SHP77 (cell line): ENCODE measurements at regions not wholly inside any gene's neighbourhood (a gene's known extent, or its start where the extent isn't known, plus 50 kb on each side); places are given as distances from the start of the nearest gene placed in this dataset.
"Not testable (repeated sequence)": the region's sequence is repeated elsewhere in the genome, so short reads cannot be mapped to it uniquely, and the experiment has no call there.

Experiments
- DNase-seq, 2 experiments: peaks; one replicate each; lab custom pipeline; 2025; lab: John Stamatoyannopoulos, UW

DNA sequence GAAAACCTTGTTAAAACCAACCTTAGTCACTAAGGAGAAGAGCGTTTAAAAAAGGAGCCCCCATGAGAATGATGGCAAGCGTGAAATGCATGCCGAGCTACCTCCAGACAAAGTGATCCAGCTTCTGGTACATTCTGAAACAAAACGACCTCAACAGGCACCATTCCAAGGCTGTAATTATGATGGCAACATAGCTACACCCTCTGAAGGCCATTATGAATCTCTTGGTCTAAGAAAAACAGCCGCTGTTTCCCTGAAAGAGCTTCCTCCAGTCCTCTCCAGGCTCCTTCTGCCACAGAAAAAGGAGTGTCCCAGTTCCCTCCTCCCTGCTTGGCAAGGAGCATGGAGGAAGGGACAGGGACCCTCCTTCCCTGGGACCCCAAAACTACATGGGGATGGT lies 50.0 kb upstream of the ABLIM1 start:
- no peak for DNase-seq

DNA sequence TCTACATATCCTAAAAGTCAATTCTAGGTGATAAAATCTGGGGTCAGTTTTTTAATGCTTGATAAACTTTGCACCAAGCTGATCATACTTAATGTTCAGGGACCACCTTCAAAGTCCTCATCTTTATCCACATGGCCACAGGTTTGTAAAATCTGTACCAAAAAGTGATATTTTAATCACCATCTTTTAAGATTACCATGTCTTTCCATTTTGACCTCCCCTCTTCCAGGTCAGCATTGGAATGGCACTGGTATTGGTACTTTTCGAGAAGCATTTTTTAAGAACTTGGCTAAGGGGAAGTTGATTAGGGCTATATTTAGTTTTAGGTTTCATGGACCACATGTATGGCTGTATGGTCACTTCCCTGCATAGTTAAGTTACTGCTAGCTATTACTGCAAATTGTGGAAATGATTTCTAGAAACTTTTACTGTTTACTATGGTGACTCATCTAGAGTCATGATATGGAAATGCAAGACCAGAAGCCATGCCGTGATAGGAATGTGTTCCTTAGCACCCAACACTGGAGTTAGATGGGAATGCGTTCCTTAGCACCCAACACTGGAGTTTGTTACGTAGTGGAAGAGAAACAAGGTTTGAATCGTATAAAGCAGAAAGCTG lies 50.8 kb upstream of the ABLIM1 start:
- DNase-seq: no peak

DNA sequence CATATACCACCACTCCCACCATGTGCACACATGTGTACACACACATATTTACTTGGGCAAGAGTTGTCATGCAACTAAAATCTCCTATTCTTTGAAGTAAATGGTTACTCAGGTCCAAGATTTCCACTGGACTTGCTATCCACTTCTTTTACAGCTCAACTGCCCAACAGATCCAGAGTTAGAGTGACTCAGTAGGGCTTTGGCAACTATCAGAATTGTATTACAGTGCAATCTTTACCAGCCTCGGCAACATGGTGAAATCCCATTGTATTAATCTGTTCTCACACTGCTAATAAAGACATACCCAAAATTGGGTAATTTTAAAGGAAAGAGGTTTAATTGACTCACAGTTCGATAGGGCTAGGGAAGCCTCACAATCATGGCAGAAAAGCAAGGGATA lies 51.9 kb upstream of the ABLIM1 start:
- no peak for DNase-seq

DNA sequence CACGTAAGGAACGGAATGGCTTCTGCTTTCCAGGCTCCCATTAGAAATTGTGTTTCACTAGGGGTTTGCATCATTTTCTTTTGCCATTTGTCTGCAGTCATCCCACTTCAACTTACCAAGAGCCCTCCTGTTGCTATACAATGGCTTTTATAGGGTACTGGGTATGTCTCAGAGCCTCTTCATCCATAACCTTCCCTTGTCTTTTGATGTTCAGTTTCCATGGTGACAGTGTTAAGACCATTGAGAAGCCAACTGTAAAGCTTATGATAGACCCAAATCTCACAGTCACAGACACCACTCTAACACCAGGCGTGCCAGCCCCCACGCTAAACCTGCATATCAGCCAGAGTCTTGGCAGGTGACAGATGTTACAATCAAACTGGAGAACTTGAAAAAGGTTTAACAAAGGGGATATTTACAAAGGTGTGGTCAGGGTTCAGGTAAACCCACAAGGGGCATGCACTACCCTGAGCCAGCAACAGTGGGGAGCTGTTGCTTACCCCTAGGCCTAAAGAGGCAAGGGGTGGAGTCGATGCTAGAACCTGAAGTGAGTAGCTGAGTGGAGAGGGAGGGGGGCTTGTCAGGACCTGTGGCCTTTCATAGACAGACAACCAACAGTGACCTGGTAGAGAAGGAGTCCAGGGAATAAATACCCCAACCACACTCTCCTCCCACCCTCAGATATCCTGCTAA lies 53.2 kb upstream of the ABLIM1 start:
- DNase-seq: no peak

DNA sequence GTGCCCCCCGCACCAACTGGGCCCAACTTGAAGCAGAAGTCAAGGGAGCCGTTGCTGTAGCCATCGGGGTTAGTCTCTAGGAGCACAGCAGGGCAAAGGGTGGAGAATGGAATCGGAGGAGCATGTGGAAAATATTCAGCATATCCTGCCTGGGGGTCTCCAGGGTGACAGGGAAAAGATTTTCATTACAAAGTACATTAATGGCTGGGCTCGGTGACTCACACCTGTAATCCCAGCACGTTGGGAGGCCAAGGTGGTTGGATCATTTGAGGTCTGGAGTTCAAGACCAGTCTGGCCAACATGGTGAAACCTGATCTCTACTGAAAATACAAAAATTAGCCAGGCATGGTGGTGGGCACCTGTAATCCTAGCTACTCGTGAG lies 53.8 kb upstream of the ABLIM1 start:
- DNase-seq: no peak

DNA sequence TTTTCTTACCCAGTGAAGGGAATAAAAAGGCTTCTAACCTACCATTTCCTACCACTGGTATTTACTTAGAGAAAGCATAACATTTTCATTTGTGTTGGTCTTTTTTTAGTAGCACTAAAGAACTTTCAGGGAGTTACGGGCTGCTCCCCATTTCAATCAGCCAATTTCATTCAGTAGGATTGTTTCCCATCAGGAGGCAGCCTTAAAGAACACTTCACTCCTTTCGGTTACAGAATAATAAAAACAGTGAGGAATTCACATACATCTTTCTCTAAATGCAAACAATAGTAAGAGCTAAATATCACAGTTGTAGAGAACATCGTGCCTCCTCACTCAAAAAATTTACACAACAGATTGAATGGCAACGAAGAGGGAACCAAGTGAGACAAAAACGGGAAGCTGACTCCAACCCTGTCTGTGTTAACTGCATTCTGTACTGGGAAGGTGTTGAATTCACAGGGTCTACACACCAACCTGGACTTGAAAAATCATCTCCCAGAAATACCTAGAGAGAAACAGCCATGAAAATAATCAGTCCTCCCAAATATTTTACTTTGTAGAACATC lies 55.5 kb upstream of the ABLIM1 start:
- DNase-seq: no peak

DNA sequence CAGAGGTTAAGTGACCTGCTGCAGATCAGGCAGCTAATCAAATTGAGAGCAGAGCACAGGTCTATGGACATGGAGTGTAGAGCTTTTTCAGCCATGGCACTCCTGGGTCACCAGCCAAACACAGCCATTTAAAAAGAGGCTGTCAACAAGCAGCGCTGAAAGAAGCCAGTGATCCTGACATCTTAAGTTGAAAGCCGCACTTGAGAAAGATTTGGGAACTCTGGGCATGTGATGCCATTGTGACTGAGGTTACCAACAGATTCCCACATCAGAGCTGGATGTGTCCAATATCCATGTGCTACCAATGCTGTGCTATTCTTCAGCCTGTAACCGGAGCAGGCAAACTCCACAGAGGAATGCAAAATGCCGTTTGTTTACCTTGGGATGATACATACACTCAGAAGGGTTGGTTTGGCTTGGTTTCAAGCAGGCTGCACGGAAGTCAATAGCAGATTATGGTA lies 56.2 kb upstream of the ABLIM1 start:
- peak; percentile 61 to 70 for DNase-seq

DNA sequence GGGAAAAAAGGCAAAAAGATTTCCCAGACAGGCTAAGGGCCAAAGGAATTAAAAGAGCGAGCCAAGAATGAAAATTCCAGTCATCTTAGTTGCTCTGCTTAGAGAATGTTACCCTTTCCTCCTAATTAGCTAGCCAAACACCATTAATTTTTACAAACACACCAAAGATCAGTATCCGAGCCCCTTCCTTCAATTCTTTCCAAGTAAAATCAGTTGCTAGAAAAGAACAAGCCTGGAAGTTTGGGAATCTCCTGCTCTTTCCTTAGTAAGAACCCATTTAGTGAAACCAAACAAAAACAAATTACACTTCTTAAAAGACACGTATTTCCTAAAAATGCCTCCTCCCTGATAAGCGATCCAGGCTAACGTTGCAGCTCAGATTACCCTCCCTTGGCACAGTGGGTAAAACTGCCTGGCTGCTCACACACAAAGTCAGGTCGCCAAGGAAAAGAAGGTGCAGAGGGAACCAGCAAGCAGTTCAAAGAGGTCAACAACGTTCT lies 57.1 kb upstream of the ABLIM1 start:
- DNase-seq: no peak

DNA sequence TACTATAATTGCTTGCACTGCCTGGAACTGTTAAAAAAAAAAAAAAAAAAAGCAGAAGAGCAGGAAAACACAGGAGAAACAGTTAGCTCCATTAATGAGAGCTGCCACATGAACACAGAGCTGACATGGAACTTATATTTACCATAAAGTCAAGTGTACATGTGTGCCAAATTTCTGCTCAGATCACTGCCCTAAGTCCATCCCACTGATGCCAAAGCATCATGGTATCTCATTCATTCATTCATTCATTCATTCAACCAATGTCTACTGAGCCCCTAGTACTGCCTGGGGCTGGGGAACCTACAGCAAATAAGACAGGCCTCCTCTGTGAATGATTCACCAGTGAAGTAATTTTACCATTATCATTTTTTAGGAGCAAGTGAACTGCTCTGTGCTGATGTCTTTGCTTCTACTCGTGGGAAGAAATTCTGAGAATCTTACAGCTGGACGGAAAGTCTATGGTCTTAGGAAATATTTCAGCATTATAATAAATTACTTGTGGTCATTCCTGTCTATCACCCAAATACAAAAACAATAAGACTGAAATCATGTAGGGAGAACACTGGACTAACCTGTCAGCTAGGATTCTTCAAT lies 58.8 kb upstream of the ABLIM1 start:
- no peak for DNase-seq

DNA sequence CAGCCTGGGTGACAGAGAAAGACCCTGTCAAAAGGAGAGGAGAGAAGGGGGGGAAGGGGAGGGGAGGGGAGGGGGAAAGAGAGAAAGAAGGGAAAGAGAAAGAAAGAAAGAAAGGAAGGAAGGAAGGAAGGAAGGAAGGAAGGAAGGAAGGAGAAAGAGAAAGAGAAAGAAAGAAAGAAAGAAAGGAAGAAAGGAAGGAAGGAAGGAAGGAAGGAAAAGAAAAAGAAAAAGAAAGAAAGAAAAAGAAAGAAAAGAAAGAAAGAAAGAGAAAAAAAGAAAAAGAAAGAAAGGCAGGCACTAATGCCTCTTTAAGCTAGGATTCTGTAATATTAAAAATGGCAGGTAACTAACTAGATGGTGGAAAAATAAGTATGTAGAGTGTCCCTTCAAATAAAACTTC lies 59.8 kb upstream of the ABLIM1 start:
- DNase-seq: not testable (repeated sequence)

DNA sequence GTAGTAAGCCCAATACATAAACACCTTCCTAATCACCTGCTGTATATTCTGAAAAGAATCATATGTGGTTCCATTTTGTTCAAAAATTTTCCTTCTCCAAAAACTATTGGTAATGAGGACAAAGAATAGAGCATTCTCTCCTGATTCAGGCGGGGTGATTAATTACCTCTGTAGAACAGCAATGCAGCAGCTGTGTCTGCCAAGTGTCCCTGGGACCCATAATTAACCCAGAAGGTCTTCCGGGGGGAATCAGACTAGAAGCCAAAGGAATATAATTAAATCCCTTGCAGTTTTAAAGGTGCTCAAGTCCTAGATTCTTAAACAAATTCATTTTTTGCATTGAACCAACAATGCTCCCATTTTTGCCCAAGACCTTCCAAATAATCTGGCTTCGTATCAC lies 60.3 kb upstream of the ABLIM1 start:
- DNase-seq: no peak

DNA sequence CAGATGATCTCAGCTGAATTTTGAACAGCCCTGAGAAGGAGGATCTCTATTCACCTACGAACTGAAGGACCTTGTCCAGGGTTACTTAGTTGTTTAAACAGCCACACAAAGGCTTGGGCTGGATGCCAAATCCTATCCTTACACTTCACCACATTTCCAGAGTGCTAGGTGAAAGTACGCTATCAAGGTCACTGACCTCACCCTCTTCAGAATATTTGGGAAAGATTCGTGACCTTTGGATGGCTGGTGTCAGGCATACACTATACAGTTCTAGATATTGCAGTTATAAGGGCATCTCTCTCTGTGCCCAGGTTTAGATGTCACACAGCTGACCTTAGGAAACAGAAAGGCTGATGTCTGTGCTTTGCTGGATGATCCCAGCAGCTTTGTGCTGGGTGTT lies 61.2 kb upstream of the ABLIM1 start:
- DNase-seq: peak; percentile 26 to 30

DNA sequence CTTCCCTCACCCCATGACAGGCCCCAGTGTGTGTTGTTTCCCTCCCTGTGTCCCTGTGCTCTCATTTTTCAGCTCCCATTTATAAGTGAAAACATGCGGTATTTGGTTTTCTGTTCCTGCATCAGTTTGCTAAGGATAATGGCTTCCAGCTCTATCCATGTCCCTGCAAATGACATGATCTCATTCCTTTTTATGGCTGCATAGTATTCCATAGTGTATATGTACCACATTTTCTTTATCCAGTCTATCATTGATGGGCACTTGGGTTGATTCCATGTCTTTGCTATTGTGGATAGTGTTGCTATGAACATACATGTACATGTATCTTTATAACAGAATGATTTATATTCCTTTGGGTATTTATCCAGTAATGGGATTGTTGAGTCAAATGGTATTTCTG lies 61.9 kb upstream of the ABLIM1 start:
- not testable (repeated sequence) for DNase-seq

DNA sequence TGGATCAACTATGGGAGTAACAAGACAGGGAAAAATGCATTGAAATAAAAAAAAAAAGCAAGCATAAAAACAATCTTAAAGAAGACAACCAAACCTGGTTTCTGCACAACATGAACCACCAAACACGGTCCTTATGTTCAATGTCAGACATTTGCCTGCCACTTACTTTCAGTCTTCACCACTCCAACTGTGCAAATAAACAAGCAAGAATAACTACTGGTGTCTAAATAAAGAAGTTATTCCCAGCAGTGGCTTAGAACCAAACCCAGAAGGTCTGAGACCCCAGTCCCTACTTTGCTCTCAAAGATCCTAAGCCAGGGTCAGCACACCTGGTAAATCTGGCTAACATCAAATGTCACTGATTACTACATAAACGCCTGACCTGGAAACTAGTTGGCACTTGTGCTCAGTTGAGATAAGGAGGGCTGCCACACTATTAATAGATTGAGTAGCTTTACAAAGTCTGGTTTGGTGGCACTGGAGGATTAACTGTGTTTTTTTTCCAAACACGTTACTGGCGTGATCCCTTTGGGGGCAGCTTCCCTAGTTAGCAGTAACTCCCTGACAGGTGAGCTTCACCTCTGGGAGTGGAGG lies 62.7 kb upstream of the ABLIM1 start:
- no peak for DNase-seq

DNA sequence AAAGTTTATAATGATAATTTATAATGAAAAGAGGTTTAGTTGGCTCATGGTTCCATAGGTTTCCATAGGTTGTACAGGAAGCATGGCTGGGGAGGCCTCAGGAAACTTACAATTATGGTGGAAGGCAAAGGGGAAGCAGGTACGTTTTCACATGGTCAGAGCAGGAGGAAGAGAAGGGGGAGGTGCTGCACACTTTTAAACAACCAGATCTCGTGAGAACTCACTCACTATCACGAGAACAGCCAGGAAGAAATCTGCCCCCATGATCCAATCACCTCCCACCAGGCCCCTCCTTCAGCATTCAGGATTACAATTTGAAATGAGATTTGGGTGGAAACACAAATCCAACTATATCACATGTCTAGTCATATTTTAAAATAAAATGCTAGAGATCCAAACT lies 64.1 kb upstream of the ABLIM1 start:
- not testable (repeated sequence) for DNase-seq

DNA sequence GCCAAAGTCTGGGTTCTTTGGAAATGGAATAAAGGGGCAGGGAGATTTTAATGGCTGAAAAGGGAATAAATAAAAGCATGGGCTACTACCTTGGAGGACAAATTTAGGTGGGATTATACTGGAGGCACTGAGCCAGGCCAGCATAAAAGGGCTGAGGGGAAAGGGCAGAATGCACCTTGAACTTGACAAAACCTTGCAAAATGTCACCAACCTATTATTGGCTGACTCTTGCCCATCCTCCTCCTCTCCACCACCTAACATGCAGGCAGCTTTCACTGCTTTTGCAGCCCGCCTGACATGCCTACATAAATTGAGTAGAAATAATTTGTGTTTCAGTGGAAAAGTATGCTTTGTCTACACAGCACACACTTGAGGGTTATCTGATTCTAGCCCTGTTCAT lies 65.3 kb upstream of the ABLIM1 start:
- DNase-seq: no peak

DNA sequence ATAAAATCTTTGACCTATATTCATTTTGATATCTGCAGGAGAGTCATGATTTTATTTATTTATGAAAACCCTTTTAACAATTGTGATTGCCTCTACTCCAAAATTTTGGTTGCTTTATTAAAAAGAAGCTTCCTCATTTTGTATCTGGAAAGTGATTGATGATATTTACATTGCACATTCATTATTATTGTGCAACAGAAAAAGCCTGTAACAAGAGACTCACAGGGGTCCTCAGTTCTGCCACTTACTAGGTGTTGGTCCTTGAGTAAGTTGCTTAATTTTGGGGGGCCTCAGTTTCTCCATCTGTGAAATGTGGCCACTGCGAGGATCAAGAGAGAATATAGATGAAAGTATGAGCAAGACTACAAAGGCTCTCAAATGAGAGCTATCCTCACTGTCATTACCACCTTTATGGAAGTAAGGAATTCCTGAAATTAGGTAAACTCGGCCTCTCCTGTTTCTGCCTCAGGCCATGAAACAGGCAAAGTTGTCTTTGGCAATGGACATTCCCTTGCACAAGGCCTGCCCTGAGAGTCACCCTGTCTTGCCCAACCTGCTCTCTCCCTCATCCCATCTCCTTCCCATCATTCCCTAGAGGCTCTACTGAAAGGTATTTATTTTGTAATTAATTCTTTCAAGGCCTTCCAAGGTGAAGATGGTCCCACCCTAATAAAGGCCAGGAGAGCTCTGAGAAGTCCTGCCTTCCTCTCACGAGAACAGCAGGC lies 66.1 kb upstream of the ABLIM1 start:
- DNase-seq: no peak

DNA sequence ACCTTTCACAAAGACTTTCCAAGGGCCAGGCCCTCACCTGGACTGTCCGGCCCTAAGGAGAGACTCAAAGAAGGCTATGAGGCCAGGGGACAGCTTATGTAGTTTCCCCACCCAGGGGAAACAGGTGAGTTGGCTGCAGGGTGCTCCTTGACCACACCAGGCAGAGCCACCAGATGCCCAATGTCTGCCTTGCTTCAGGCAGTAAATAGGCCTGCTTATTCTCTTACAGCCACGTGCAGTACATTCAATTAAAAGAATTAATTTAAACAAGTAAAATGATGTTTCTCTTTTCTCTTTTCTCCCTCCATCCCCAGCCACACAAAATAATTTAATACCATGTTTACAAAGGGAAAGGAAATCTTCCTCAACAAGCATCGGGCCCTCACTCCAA lies 66.6 kb upstream of the ABLIM1 start:
- no peak for DNase-seq

DNA sequence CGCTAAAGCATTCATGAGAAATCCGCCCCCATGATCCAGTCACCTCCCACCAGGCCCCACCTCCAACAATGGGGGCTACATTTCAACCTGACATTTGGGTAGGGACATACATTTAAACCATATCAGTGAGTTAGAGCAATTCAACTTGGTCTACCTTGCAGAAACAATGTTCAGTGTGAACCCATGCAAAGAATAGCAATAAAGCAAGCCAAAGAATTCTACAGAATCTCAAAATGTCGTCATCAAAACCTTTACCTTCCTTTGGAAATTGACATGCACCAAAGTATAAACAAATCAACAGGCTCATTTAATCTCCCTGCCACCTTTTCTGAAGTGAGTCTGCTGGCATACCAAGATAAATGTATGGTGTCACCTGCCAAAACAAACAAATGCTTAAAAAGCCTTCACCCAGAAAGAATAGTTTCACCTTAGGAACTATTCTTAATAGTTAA lies 68.8 kb upstream of the ABLIM1 start:
- DNase-seq: no peak

DNA sequence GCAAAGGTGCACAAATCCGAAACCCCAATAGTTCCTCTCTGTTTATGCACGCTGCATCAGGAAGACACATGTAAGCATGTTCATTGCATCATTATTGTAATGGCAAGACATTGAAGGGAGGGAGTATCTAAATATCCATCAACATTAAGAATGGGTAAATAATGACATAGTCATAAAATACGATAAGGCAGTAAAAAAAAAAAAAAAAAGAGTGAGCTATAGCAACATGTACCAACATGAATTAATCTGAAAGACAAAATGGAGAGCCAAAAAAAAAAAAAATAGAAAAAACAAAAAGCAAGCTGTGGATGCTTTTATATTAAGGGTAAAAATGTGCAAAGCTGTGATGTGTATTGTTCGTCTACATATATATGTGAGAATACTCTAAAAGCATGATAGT lies 70.2 kb upstream of the ABLIM1 start:
- DNase-seq: no peak

DNA sequence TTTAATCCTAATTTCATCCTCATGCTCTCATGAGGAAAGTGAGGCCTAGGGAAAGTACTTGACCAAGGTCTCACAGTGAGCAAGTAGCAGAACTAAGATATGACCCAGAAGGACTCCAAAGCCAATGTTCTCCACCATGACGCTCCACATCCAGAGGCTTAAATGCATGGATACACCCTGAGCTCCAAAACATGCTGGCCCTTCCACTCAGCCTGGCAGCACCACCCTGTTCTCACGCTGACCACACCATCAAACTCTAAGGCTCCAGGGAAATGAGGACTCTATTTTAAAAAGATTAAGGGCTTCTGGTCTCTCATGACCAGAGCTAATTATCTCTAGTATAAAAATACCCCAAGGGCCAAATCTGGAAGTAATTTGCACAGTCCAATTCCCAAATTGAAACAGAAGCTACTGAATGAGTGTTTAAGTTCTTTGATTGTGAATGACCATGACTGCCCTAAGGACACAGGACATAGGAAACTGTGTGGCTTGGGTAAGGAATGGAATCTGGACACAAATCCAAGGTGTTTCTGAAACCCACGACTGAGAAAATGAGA lies 71.1 kb upstream of the ABLIM1 start:
- no peak for DNase-seq

DNA sequence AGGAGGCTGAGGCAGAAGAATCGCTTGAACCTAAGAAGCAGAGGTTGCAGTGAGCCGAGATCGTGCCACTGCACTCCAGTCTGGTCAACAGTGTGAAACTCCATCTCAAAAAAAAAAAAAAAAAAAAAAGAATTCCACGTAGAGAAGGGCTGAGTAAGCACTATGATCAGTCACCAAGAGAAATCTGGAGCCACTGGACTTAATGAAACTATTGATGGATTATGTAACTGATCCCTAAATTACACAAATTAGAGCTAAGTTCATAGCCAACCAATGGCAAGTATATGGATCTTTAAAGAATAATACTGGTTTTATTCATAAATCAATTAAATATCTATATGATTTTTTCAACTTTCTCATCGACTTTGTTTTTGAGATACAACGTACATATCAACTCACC lies 72.2 kb upstream of the ABLIM1 start:
- no peak for DNase-seq
